Hindlimb muscle (tissue), 1 donor: ENCODE measurements at regions not wholly inside any gene's neighbourhood (a gene's known extent, or its start where the extent isn't known, plus 50 kb on each side); places are given as distances from the start of the nearest gene placed in this dataset.
"Not testable (repeated sequence)": the region's sequence is repeated elsewhere in the genome, so short reads cannot be mapped to it uniquely, and the experiment has no call there.

Experiments
- DNase-seq: peaks from one replicate; pipeline ENCODE4 v3.0.0-alpha.2; 2013

DNA sequence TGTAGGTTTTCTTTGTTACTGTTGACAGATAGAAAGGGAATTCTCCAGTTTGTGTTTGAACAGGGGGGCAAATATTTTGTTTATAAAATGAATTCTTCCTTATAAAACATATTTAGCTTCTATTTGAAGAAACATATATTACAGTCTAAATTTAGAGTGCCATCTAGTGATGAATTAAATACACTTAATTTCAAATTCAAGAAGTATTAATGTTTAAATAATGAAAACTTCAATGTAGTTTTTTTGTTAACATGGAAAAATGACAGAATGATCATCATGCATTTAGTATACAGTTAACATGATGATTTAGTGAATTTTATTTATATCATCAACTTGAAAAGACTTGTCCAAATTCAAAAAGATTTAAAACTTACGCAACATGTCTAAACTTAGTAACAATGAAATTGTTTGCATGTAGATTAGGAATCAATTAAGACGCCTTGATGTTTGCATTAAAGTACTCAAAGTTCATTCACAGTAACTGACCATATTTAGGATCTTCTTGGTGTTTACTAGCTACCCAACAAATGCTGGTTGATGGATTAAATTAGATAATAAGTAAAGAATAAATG, 765.9 kb upstream of the SLITRK1 start:
- no peak for DNase-seq

GRCh38 chr13:84646957-84647356, 764.7 kb upstream of the SLITRK1 start:
- DNase-seq = no peak

DNA sequence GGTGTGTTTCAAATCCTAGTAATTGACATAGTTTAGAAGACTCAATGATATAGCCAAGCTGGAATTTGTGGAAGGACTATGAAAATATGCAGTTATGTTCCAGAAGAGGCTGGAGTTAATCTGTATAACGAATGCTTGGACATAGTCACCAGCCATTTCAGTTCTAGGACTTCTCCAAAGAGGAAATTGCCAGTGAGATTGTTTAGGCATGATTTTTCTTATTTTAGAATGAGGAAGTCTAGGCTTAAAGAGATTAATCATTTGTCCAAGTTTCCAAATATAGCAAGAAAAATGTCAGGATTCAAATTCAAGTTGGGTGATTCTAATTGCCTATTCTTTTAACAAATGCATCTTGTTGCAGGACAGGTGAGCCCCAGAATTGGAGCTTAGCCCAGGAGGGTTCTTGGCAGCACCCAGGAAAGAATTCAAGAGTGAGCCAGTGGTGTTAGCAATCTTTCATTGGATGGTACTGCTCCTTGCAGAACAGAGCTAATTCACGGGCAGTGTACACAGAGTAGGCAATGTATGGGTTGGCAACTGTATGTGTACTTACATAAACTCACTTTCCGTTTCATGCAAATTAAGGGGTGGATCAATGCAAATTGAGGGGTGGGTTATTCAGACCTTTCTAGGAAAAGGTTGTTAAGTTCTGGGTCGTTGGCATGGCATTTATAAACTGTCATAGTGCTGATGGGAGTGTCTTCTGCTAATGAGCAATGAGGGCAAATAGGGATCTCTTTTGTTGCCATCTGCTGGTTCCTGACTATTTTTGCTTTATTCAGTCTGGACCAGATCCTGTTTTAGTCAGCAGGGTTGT, 763.1 kb upstream of the SLITRK1 start:
- DNase-seq = no peak

GRCh38 chr13:84641491-84641890, 759.2 kb upstream of the SLITRK1 start:
- no peak for DNase-seq

GRCh38 chr13:84640691-84641090, 758.4 kb upstream of the SLITRK1 start:
- no peak for DNase-seq

GRCh38 chr13:84630476-84630875, 748.2 kb upstream of the SLITRK1 start:
- DNase-seq = no peak

- no peak for DNase-seq
Observed at GRCh38 chr13:84616864-84617263, 734.6 kb upstream of the SLITRK1 start.

- no peak for DNase-seq
Observed at GRCh38 chr13:84609716-84610115, 727.4 kb upstream of the SLITRK1 start.

GRCh38 chr13:84607261-84608013, 725.2 kb upstream of the SLITRK1 start:
- peak; percentile 13 for DNase-seq

- DNase-seq = no peak
Observed at GRCh38 chr13:84606616-84607015, 724.3 kb upstream of the SLITRK1 start.

- DNase-seq = no peak
Observed at GRCh38 chr13:84605927-84606326, 723.7 kb upstream of the SLITRK1 start.

DNA sequence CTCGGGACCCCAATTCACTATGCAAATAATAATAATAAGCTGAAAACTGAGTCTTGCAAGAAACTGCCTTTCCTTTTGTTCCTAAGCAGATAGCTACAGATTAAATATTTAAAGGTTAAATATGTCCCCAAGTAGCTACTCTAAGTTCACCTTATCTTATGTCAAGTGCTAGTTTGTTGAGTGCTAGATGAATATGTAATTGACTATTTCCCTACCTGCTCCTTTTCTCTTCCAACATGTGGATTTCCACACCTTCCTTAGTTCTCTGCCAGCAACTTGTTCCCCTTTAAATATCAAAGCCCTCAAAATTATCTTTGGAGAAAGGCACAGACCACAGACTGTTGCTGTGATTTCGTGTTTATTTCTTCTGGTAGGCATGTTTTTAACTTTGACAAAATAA, 709.2 kb upstream of the SLITRK1 start:
- no peak for DNase-seq

- DNase-seq = no peak
Observed at GRCh38 chr13:84590663-84591062, 708.4 kb upstream of the SLITRK1 start.

- no peak for DNase-seq
Observed at GRCh38 chr13:84588023-84588422, 705.7 kb upstream of the SLITRK1 start.

DNA sequence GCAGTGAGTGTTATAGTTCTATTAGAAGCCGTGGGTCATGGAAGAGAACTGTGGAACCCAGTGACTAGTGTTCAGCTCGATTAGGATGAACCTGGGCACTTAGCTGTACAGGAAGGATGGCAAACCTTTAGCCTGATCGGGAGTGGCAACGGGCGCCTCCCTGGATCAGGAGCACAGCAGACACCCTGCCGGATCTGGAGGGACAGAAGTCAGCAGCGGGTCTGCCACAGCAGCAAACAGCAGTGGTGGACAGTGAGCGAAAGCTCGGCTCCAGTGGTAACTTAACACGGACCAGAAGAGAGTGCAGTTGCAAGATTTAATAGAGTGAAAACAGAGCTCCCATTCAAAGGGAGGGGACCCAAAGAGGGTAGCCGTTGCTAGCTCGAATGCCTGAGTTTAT, 697.6 kb upstream of the SLITRK1 start:
- not testable (repeated sequence) for DNase-seq

DNA sequence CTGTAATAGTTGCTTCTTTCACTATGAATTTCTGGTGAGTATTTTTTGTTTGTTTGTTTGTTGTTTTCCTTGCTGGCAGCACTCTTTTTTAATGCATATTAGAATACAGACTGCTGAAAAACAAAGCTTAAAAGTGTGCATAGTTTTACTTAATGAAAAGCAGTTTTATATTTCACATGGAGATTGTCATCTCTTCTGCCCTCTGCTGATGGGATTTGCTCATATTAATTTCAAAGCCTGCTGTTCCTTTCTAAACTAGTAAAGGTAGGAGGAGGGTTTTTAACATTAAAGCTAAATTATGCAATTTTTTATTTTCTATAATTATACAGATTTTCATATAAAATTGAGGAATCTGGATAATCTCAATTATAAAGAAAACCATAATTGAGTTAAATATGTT, 692.6 kb upstream of the SLITRK1 start:
- no peak for DNase-seq

- DNase-seq = no peak
Observed at GRCh38 chr13:84571264-84571663, 689.0 kb upstream of the SLITRK1 start.

DNA sequence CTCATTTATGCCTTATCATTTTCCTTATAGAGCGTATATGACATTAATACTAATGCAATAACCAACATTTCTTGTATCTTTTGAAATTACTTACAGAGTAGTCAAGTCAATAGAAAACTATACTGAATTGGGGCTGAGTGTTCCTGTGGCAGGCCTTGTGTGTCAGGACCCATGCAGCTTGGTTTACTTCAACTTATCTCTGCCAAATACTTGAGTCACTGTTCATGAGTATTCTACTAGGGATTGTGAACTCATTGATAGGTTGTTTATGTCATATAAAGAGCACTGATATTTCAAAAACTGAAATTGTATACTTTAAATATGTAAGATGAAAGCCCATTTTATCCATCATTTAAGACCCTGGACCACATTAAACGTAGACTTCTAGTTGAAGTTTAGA, 688.6 kb upstream of the SLITRK1 start:
- no peak for DNase-seq

DNA sequence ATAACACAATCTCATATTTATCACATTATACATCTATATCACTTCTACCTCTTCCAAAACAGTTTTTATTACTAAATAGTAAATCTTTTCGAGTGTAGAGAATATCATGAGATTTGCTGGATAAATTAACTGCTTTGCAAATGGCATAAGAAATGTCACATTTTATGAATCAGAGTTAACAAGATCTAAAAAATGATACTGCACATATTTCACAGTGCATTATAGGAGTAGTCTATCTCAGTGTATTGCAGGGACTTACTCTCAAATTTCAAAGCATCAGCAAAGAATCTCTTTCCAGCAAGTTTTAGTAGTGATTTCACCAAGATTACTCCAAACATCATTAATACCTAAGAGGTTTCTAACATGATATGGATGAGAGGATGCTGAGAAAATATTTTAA, 687.1 kb upstream of the SLITRK1 start:
- no peak for DNase-seq

DNA sequence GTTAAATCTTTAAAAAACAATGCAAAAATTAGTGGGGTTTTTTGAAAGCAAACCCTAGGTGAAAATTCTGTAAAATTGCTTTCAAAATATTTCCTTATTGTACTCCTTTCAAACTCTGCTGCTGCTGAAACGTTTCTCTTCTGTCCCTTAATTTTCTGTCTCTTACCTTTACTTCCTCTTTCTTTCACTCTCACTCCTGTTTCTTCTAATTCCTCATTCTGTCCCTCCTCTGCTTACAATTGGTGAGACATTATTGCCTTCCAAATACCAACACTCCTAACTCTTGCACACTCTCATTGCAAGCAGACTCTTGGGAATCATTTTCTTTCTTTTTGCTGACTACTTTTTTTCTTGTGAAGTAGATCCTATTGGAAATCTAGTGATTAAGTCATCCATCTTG, 685.6 kb upstream of the SLITRK1 start:
- no peak for DNase-seq

DNA sequence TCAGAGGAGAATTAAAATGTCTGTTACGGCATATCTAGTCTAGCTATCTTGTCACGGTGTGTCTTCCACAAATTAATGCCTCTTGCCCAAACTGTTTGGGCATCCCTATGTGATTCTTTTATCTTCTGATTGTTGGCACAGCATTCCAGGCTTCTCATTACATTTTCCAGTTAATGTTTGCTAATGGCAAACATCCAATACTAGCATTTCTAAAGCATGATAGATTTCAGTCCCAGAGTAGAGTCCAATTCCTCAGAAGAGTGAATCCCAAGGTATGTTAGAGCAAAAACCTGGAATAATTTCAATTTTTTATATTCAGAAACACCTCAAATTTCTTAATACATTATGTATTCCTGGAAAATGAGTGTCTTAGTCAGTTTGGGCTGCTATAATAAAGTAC, 684.5 kb upstream of the SLITRK1 start:
- DNase-seq = no peak

DNA sequence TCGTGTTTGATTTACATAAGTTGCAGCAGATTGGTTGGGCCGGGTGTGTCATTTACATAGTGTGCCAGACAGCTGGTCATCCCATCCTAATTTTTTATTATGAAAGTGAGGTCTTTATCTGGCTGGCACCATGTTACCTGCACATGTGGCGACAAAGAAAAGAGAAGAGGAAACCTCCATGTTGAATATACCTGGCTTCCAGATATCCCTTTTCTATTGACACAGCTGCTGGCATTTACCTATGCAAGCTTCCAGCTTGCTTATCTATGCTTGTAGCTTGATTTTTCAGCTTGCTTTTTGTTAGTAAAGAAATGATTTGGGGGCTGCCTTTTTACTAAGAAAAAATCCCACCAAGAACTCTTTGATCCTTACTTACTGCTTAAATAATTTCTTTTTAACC, 681.3 kb upstream of the SLITRK1 start:
- no peak for DNase-seq

DNA sequence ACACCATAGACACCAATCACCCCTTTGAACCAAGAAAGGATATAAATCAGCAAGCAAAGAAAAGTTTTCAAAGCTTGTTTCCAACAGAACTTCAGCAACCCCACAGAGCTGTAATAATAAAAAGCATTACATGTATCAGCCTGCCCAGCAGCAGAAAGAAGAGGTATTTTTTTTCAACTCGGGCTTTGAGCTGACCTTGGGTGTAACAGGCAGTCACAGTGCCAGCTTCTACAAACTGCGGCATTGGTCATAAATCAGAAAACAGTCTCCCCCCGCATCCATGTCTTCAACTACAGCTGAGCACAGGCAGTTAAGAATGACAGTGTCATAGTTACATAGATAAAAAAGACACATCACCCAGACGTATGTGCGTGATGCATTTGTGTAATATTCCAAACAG, 671.0 kb upstream of the SLITRK1 start:
- no peak for DNase-seq

GRCh38 chr13:84543962-84544361, 661.7 kb upstream of the SLITRK1 start:
- DNase-seq = no peak
